Prostate gland (tissue), 2 donors: ENCODE measurements at regions not wholly inside any gene's neighbourhood (a gene's known extent, or its start where the extent isn't known, plus 50 kb on each side); places are given as distances from the start of the nearest gene placed in this dataset.

Experiments used
- POLR2A ChIP-seq: fragments of 450-650 bp; IDR thresholded peaks from one replicate; pipeline ENCODE4 v1.6.1; 2016; ENCODE audit warnings: antibody characterized with exemption, mild to moderate bottlenecking
- POLR2AphosphoS5 ChIP-seq: sonication (generic); formaldehyde crosslinking; IDR thresholded peaks from one replicate; pipeline ENCODE4 v1.6.1; 2017; ENCODE audit warnings: antibody characterized with exemption
- TF ChIP-seq, protein P1 (sequence below), 4 experiments: fragments of 200-600 bp in 2 of 4; fragments of 450-650 bp in 2 of 4; sonication (generic) in 2 of 4; IDR thresholded peaks; 1 replicate in 3 of 4; 2 replicates in 1 of 4; pipeline ENCODE4 v1.5.1; 2016 to 2019; ENCODE audit warnings: antibody characterized with exemption in 4 of 4, mild to moderate bottlenecking in 2 of 4, moderate library complexity in 2 of 4

DNA sequence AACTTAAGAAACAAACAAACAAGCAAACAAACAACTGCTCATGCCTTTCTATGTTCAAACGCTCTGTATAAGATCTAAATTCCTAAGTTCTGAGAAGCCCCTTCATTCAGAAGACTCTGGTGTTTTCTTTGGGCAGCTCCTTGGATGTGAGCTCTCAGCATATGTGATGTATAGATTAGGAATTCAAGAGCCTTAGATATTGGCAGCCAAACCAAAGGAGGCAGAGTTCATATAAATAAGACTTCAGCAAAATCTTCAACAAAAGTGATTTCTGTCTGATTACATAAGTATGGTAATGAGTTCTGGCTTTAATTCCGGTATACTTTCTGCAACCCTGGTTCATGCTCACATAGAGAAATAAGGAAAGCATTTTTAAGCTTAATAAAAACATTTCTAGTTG is 145.6 kb downstream of the DYRK2 start:
- TF ChIP-seq, protein P1, sequence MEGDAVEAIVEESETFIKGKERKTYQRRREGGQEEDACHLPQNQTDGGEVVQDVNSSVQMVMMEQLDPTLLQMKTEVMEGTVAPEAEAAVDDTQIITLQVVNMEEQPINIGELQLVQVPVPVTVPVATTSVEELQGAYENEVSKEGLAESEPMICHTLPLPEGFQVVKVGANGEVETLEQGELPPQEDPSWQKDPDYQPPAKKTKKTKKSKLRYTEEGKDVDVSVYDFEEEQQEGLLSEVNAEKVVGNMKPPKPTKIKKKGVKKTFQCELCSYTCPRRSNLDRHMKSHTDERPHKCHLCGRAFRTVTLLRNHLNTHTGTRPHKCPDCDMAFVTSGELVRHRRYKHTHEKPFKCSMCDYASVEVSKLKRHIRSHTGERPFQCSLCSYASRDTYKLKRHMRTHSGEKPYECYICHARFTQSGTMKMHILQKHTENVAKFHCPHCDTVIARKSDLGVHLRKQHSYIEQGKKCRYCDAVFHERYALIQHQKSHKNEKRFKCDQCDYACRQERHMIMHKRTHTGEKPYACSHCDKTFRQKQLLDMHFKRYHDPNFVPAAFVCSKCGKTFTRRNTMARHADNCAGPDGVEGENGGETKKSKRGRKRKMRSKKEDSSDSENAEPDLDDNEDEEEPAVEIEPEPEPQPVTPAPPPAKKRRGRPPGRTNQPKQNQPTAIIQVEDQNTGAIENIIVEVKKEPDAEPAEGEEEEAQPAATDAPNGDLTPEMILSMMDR (IDR thresholded peaks at IDR 0.05) = no peak
- TF ChIP-seq POLR2AphosphoS5 (no peak), POLR2A (no peak)
